Hepatocyte (in vitro differentiated cells): ENCODE measurements at regions not wholly inside any gene's neighbourhood (a gene's known extent, or its start where the extent isn't known, plus 50 kb on each side); places are given as distances from the start of the nearest gene placed in this dataset.

Experiments
- CTCF ChIP-seq: fragments of 200-600 bp; sonication (generic); IDR thresholded peaks from 2 replicates; pipeline ENCODE4 v1.5.1; 2016; ENCODE audit warnings: antibody characterized with exemption, mild to moderate bottlenecking; ENCODE audit not compliant: poor library complexity
- EZH2phosphoT487 ChIP-seq: fragments of 200-600 bp; sonication (generic); IDR thresholded peaks from one replicate; pipeline ENCODE4 v1.6.1; 2018; ENCODE audit warnings: antibody characterized with exemption, mild to moderate bottlenecking, low read depth, moderate library complexity; ENCODE audit not compliant: unreplicated experiment, severe bottlenecking

GRCh38 chr6:113782636-113783035 lies 74.5 kb upstream of the MARCKS start:
- TF ChIP-seq EZH2phosphoT487 (no peak), CTCF (no peak)
